GM18873 (cell line): ENCODE measurements at regions not wholly inside any gene's neighbourhood (a gene's known extent, or its start where the extent isn't known, plus 50 kb on each side); places are given as distances from the start of the nearest gene placed in this dataset.

ENCODE experiments used
- ATAC-seq: cut with Tn5 transposase; IDR thresholded peaks from one replicate; pipeline ENCODE4 v1.9.1; 2021; ENCODE audit warnings: mild to moderate bottlenecking, moderate library complexity, moderate number of reproducible peaks; ENCODE audit not compliant: unreplicated experiment, low FRiP score

GRCh38 chr9:99509900-99510535 is 287.9 kb downstream of the SEC61B start:
- no peak for ATAC-seq

GRCh38 chr9:99511723-99512122 is 289.6 kb downstream of the SEC61B start:
- no peak for ATAC-seq

- no peak for ATAC-seq
These were observed 291.5 kb downstream of the SEC61B start for GRCh38 chr9:99513441-99514112.

- ATAC-seq = no peak
These were observed 293.0 kb downstream of the SEC61B start for GRCh38 chr9:99515093-99515492.

GRCh38 chr9:99515895-99516656 is 294.0 kb downstream of the SEC61B start:
- ATAC-seq = no peak

GRCh38 chr9:99516657-99517049 is 294.6 kb downstream of the SEC61B start:
- ATAC-seq = no peak

GRCh38 chr9:99523838-99524237 is 297.8 kb upstream of the NR4A3 start:
- ATAC-seq = no peak

- ATAC-seq = no peak
These were observed 290.4 kb upstream of the NR4A3 start for GRCh38 chr9:99531313-99531712.

- ATAC-seq = no peak
These were observed 288.3 kb upstream of the NR4A3 start for GRCh38 chr9:99533421-99533820.

- ATAC-seq = no peak
These were observed 283.7 kb upstream of the NR4A3 start for GRCh38 chr9:99537996-99538395.

GRCh38 chr9:99544526-99544925 is 277.2 kb upstream of the NR4A3 start:
- no peak for ATAC-seq

- no peak for ATAC-seq
These were observed 272.2 kb upstream of the NR4A3 start for GRCh38 chr9:99549441-99549840.

- no peak for ATAC-seq
These were observed 265.9 kb upstream of the NR4A3 start for GRCh38 chr9:99555792-99556191.

GRCh38 chr9:99556998-99557397 is 264.7 kb upstream of the NR4A3 start:
- no peak for ATAC-seq

- ATAC-seq = no peak
These were observed 263.9 kb upstream of the NR4A3 start for GRCh38 chr9:99557816-99558215.

GRCh38 chr9:99559776-99560175 is 261.9 kb upstream of the NR4A3 start:
- ATAC-seq = no peak

- ATAC-seq = no peak
These were observed 261.1 kb upstream of the NR4A3 start for GRCh38 chr9:99560561-99560960.

GRCh38 chr9:99561509-99561917 is 260.2 kb upstream of the NR4A3 start:
- ATAC-seq = no peak

- no peak for ATAC-seq
These were observed 259.6 kb upstream of the NR4A3 start for GRCh38 chr9:99561961-99562565.

GRCh38 chr9:99563364-99563763 is 258.3 kb upstream of the NR4A3 start:
- ATAC-seq = no peak

GRCh38 chr9:99565203-99565602 is 256.5 kb upstream of the NR4A3 start:
- no peak for ATAC-seq
